GM18505 (cell line): ENCODE measurements at regions not wholly inside any gene's neighbourhood (a gene's known extent, or its start where the extent isn't known, plus 50 kb on each side); places are given as distances from the start of the nearest gene placed in this dataset.

Experiments used
- ATAC-seq: cut with Tn5 transposase; IDR thresholded peaks from one replicate; pipeline ENCODE4 v1.9.1; 2021; ENCODE audit not compliant: unreplicated experiment
- POLR2A ChIP-seq: IDR thresholded peaks from 4 replicates; pipeline ENCODE4 v1.6.1; 2011; ENCODE audit warnings: borderline replicate concordance; ENCODE audit not compliant: insufficient read depth, insufficient read length; ENCODE audit errors: extremely low read depth

DNA sequence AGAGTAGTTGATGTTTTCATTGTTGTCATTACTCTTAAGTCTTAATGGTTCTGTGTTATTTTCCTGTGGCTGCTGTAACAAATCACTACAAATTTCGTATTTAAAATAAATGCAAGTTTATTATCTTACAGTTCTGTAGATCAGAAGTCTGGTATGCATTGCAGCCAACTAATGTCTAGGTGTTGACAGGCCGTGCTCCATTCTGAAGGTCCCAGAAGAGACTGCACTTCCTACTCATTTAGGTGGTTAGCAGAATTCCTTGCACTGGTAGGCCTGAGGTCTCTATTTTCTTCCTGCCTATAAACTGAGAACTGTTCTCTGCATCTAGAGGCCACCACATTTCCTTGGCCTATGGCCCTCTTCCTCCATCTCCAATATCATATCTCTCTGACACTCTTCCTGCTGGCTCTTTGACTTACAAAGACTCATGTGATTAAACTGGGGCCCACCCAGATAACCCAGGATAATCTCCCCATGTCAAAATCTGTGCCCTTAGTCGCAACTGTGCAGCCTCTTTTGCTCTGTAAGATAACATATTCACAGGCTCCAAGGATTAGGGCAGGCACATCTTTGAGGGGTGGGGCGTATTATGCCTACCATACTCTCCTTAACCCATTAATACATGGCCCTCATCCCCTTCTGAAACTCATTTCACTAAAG is 468.4 kb downstream of the FOXO1 start:
- TF ChIP-seq POLR2A = no peak
- ATAC-seq = no peak

DNA sequence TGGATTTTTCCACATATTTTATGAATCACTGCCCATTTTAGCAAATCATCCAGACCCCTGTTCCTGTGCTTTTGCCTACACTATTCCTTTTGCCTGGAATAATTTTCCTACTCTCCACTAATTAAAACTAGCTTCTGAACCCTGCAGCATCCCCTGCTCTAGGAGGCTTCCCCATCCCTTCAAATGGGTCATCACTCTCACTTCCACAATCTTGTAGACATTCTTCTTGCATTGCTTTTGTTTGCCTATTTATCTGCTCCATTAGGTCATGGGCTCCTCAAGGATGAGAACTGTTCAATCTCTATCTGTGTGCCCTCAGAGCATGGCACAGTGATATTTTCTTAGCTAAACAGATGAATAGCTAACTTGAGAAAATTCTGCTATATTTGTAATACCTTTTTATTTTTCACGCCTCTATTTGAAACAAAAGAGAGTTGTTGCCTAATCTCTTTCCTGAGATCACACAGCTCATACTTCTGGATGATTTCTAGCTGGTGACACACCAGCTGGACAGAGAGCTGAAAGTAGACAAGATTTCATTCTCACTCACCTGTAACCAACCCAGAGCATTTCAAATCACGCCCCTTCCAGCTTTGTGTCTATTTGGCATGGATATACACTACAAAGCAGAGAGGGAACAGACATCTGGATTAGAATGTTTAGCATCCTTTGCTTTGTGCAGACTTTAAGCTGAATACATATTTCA is 466.0 kb downstream of the FOXO1 start:
- TF ChIP-seq POLR2A = no peak
- ATAC-seq = no peak

DNA sequence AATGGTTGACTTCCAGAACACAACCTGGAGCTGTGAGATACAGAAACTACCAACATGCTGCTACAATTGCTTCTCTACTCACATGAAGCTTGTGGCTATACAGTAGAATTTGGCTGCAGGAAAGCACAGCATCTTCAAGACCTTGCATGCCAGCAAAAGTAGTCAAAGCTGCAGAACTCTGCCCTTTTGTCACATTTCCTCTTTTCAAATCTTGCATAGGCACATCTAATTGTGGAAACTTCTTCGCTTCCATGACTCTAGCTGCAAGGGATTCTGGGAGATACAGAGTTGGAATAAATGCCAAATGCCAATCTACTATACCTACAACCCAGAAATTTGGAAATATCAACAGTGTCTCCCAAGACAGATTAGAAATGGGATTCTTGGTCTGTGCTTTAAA is 462.2 kb downstream of the FOXO1 start:
- no peak for TF ChIP-seq POLR2A
- ATAC-seq = no peak

DNA sequence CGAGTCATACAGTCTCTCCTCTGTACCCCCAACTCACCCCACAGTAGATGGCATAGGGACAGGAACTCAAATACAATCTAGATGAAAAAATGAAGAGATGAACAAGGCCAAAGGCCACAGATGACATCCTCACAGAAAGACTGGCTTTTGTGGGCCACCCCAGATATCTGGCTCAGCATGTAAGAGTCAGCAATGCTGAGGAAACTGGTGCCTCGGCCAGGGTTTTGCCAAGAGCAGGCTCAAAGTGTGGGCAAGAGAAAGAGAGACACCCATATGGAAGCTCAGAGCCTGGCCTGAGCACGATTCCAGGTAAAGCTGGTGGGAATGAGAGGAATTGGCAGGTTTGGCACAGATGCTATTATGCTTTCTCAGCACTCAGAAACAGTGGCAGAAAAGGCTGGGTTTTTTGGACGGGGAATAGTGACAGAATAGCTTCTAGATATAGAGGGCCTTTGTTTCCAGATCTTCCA is 460.6 kb downstream of the FOXO1 start:
- TF ChIP-seq POLR2A = no peak
- no peak for ATAC-seq

DNA sequence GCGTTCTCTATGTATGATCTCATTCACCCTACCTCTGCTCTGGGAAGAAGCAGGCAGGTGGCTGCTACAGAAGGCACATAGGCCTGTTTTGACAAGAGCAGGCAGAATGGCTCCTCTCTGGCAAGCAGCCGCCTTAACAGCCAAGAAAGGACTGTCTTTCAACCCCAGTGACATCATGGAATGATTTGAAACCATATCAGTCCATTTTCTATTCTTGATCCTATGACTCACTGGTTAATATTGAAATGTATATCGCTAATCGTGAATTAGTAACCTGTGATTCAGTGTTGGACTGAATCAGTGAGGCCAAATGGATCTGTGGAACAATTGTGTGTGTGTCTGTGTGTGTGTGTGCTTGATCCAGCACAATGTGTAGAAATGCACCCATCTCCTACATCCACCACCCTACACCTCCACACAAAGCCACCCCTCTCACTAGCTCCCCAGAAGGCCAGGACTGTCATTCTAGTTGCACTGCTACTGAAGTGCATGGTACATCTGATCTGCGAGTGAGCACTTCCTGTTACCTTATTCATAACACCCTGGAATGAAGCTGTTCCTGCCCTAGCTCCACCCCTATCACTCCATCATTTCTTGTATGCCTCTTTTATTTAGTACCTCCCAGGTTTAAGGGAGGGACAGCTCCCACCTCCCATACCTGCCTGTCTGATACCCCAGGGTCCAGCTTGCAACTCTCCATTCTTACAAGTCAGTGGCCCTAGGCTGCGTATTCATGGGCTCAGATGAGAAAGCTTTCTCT is 460.0 kb downstream of the FOXO1 start:
- no peak for TF ChIP-seq POLR2A
- peak; percentile 49 for ATAC-seq

DNA sequence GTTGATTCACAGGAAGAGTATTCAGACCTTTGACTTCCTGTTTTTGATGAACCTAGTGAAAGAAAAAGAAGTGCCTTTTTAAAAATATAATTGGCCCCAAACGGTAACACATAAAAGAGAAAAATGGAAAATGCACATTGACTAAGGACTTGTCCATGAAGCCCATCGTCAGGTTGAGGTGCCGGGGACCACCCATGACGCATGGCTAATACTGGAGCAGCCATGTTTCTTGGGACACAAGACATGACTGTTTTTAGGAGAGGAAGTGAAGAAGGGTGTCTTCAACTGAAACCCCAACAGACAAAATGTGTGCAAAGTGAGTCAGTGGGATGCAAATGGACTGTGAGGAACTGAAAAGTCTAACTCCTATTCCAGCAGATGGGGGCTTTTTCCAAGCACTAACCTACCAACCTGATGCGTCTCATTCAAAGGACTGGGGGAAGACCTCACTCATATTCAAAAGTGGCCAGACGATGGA is 459.4 kb downstream of the FOXO1 start:
- peak; percentile 18 for TF ChIP-seq POLR2A
- peak; percentile 67 for ATAC-seq

DNA sequence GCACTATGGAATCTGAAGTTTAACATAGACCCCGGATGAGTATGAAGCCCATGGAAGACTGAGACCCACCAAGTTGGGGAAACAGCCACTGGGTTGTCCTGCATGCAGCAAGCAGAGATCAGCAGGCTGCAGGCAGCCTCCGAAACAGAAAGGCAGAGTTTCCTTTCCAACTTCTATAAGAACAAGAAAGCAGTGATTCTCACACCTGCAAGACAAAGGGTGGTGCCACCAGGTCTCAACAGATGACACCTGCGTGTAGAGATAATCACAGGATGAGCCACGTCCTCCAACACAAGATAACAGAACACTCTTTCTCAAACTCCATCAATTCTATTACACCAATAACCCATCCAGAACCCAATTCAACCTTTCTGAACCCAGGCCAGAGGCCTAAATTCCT is 457.9 kb downstream of the FOXO1 start:
- TF ChIP-seq POLR2A = no peak
- no peak for ATAC-seq

DNA sequence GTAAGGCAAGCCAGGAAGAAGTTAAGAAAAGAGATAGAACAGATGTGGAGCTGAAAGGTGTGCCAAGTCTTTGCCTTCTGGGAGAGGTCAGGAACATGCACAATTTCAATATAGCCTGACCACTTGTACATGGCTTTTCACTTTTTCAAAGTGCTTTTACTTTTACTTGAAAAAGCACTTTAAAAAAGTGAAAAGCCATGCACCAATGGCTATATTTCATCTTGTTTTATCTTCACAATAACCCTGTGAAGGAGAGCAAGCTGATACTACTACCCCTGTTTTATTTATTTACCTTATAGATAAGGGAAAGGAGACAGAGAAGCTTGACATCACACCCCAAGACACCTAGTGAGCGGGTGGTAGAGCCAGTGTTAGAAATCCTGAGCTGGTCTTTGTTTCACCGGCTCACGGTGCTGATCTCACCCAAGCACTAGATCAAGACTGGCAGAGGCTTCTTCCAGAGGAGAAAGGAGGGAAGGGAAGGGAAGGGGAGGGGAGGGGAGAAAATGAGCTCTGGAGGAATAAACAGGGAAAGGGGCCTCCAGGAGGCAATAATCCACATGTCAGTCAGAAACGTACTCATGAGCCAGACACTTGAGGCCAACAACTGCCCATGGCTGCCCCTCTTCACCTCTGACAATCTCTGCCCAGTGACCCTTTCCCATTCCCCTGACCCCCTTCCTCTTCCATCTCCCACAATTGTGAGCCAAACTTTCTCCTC is 455.4 kb downstream of the FOXO1 start:
- no peak for ATAC-seq
- no peak for TF ChIP-seq POLR2A

DNA sequence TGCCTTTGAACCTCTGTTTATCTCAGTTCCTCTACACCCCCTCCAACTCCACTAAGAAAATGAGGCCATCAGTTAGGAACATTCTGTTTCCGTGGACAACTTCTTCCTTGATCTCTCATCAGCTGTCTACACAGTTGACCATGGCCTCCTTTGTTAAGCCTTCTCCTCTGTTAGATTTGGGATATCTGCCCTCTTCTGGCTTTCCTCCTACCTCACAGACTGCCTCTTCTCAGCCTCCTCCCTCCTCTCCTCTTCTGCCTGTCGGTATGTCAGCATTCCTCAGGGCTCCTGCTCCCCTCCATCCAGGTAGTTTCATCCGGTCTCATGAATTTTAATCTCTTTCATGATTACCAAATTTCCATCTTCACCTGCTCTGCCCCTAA is 454.9 kb downstream of the FOXO1 start:
- no peak for ATAC-seq
- no peak for TF ChIP-seq POLR2A

DNA sequence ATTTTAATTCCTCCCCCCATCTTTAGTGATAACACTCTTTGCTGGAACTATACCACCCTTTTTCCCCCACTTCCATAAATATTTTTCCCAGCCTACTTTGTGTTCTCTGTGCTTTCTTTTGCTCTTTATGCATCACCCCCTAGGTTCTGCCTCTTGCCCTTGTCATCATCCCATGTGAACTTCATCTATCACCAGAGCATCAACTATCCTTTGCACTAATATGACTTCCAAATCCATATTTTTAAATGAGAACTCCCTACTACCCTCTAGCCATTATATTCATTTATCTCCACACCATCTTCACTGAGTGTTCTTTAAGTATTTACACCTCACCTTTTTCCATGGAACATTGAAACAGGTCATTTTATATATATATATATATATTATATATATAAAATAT is 452.7 kb downstream of the FOXO1 start:
- no peak for TF ChIP-seq POLR2A
- no peak for ATAC-seq

DNA sequence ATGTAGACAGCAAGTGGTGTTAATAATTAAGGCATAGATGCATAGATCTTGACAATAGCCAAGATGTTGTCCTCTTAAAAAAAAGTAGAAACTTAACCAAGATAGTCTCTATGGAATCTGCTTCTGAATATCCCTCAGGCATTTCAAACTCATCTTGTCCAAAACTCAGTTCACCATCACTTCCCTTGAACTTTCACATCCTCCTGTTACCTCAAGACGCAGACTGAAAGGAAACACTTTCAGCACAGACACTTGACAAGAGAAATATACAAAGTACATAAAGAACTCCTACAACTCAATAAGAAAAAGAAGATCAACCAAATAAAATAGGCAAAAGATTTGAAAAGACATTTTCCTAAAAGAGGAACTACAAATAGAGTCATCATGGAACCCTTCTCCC is 451.1 kb downstream of the FOXO1 start:
- no peak for TF ChIP-seq POLR2A
- ATAC-seq = no peak

DNA sequence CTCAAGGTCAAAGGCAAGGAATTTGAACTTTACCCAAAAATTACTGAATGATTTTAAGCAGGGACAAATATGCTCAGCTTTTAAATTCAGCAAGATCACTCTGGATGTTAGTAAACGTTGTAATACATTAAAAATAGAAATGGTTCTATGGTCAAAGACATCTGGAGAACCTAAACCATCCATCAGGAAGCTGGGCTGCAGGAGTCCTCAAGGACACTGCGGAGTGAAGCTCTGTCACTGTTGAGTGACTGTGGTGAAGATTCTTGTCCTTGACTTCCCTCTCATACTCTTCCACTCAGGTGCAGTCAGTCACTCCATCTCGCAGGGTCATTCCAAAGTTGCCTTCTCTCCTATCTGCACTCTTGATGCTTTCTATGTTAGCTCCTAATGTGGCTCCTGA is 450.7 kb downstream of the FOXO1 start:
- ATAC-seq = no peak
- TF ChIP-seq POLR2A = no peak

DNA sequence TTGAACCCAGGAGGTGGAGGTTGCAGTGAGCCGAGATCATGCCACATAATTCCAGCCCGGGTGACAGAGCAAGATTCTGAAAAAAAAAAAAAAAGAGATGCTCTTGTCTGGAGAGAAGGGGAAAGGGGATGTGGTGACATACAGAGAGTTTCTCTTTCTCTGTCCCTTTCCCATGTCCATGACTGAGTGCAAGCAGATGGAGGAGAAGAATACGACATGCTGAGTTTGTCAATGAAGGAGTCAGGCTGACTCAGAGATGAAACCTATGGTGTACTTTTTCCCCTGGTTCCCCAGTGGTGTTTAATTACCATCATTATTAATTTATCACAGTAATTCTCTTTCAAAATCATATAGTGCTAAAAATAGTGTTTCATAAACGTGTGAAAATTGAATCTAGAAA is 448.8 kb downstream of the FOXO1 start:
- no peak for ATAC-seq
- no peak for TF ChIP-seq POLR2A

DNA sequence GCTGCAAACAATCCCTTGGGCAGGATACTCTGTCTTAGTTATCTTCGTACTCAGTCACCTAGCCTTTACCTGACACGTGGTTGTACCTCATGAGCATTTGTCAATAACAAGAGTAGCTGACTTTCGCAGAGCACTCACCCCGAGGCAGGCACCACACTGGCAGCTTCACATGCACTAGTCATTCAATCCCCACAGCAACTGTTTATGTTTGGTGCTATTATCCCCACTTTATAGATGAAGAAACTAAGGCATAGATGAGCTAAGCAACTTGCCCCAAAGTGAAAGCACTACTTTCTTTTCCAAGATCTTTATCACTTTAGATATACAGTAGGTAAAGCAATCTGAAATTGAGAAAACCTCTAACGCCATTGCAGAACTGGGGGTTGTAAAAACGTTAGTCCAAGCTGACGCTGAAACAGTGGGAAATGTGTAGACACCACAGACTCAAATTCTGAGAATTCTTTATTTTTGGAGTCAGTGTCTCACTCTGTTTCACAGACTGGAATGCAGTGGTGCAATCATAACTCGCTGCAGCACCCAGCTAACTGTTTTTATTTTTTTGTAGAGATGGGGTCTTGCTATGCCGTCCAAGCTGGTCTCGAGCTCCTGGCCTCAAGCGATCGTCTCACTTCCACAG is 446.0 kb downstream of the FOXO1 start:
- TF ChIP-seq POLR2A = no peak
- ATAC-seq = no peak

DNA sequence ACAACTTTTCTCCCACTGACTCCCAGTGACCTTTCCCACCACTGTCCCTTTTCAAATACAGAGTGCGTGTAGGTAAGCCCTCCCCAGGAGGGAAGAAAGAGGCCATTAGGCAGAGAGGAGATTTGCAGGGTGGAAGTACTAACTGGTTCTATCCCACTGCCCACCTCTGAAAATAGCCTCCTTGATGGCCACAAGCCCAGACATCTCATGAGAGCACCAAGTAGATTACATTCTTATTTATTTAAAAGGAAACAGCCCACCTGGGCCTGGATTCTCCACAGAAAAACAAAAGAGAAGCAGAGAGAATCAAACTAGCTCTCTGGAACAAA is 445.3 kb downstream of the FOXO1 start:
- ATAC-seq = no peak
- no peak for TF ChIP-seq POLR2A
